T-cell (primary cell): ENCODE measurements at regions not wholly inside any gene's neighbourhood (a gene's known extent, or its start where the extent isn't known, plus 50 kb on each side); places are given as distances from the start of the nearest gene placed in this dataset.

ENCODE experiments used
- ATAC-seq, 4 experiments: fragments of 200-7000 bp in 3 of 4; fragments of 150-1000 bp in 1 of 4; cut with Tn5 transposase; replicated peaks in 1 of 4; 1 replicate in 3 of 4; 2 replicates in 1 of 4; pipeline ENCODE4 v1.10.0; 2021; ENCODE audit warnings: moderate library complexity in 3 of 4, mild to moderate bottlenecking in 2 of 4, moderate number of reproducible peaks in 1 of 4
- CTCF ChIA-PET, 2 donors: fragments of 300-600 bp; sonication (Branson Sonifier 250); formaldehyde crosslinking; loops; one replicate each; lab custom pipeline; 2022; ENCODE audit warnings: antibody characterized with exemption in 2 of 2; lab: Charles Lee
- POLR2A ChIA-PET, 2 donors: fragments of 300-600 bp; sonication (Branson Sonifier 250); formaldehyde crosslinking; loops; one replicate each; lab custom pipeline; 2022; ENCODE audit warnings: antibody characterized with exemption in 2 of 2; lab: Charles Lee
- DNase-seq, 35 experiments: peaks; one replicate each; pipeline versions ENCODE4 v3.0.0 to v3.0.0-alpha.2; 2013 to 2023
- H3K27ac ChIP-seq: one replicate; pipeline ENCODE4 v1.5.1; 2013; ENCODE audit warnings: low read length
- H3K27me3 ChIP-seq, 2 experiments: replicated peaks in 1 of 2; 1 replicate in 1 of 2; 2 replicates in 1 of 2; pipeline versions ENCODE4 v1.6.1 to v1.7.0; 2013; ENCODE audit warnings: low read length in 1 of 2, mixed read lengths in 1 of 2; ENCODE audit not compliant: control insufficient read depth in 2 of 2, insufficient read depth in 2 of 2; ENCODE audit errors: extremely low read depth in 1 of 2
- H3K36me3 ChIP-seq, 2 donors: 1 replicate in 1 of 2; 2 replicates in 1 of 2; pipeline versions ENCODE4 v1.6.1 to v1.7.0; 2013; ENCODE audit warnings: low read length in 1 of 2; ENCODE audit not compliant: control insufficient read depth in 2 of 2, insufficient read depth in 1 of 2; ENCODE audit errors: extremely low read depth in 1 of 2
- H3K4me1 ChIP-seq, 2 experiments: 1 replicate in 1 of 2; 2 replicates in 1 of 2; pipeline versions ENCODE4 v1.6.1 to v1.7.0; 2013; ENCODE audit warnings: low read length in 2 of 2, mixed read lengths in 1 of 2; ENCODE audit not compliant: insufficient read depth in 2 of 2, control insufficient read depth in 1 of 2; ENCODE audit errors: extremely low read depth in 1 of 2
- H3K4me3 ChIP-seq, 2 donors: 1 replicate in 1 of 2; 2 replicates in 1 of 2; pipeline versions ENCODE4 v1.5.1 to v1.7.0; 2013; ENCODE audit warnings: mild to moderate bottlenecking in 2 of 2, low read length in 1 of 2, moderate library complexity in 1 of 2; ENCODE audit not compliant: control insufficient read depth in 1 of 2; ENCODE audit errors: extremely low read depth in 1 of 2
- H3K9me3 ChIP-seq: 2 replicates; pipeline ENCODE4 v1.7.0; 2013
- H3K27ac Mint-ChIP-seq, 2 donors: one replicate each; pipeline ENCODE4 v1.8.0; 2020 to 2021; ENCODE audit warnings: mild to moderate bottlenecking in 2 of 2, mixed read lengths in 2 of 2
- H3K27me3 Mint-ChIP-seq, 2 donors: one replicate each; pipeline ENCODE4 v1.8.0; 2021 to 2022; ENCODE audit warnings: mixed read lengths in 2 of 2
- H3K36me3 Mint-ChIP-seq: one replicate; pipeline ENCODE4 v1.8.0; 2021; ENCODE audit warnings: mixed read lengths
- H3K4me1 Mint-ChIP-seq, 3 donors: one replicate each; pipeline ENCODE4 v1.8.0; 2020 to 2022; ENCODE audit warnings: mixed read lengths in 3 of 3, mild to moderate bottlenecking in 1 of 3
- H3K4me3 Mint-ChIP-seq, 3 donors: one replicate each; pipeline ENCODE4 v1.8.0; 2020 to 2022; ENCODE audit warnings: mild to moderate bottlenecking in 3 of 3, mixed read lengths in 3 of 3, moderate library complexity in 3 of 3
- H3K9me3 Mint-ChIP-seq, 3 donors: one replicate each; pipeline ENCODE4 v1.8.0; 2020 to 2022; ENCODE audit warnings: mixed read lengths in 3 of 3
- WGBS: methylation state at CpG from one replicate; pipeline ENCODE4 v1.1.5; 2013; ENCODE audit warnings: missing lambda C conversion rate; ENCODE audit not compliant: insufficient coverage; 5-methylcytosine and 5-hydroxymethylcytosine counted together

DNA sequence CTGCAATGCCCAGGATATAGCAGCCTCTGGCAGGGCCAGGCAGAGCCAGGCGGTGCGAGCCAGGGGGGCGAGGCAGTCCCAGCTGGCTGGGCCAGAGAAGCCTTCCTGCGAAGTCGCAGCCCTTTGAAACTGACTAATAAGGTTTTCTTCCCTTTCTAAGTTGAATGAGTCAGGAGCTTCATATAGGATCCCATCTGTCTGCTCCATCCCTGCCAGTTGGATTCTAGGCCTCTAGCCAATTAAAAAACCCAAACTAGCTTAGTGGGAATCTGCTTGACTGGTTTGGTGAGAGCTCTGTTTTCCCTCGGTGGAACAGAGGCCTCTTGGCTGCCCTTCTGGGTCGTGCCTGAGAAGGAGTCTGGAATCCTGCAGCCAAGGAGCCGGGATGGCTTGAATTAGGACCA lies 70.1 kb upstream of the RAPGEF1 start:
- 85% methylated on average over 7 of the region's 8 CpGs for WGBS

DNA sequence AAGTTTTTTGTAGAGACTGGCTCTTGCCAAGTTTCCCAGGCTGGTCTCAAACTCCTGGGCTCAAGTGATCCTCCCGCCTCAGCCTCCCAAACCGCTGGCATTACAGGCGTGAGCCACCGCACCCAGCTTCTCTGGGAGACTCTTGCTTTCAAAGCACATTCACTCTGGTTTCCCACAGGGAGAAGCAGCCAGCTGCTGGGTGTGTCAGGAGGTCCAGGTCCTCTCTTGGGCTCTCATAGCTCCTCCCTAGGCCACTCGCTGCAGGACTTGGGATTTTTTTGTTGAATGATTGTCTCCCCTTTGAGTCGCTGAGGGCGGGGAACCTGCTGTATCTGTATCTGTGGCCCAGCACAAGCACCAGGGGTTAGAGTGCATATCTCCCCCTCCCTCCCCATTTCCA lies 68.4 kb upstream of the RAPGEF1 start:
- ChIA-PET POLR2A (no interaction called here), CTCF (no interaction called here)
- no peaks in the 10 kb centered on the region for H3K4me1 ChIP-seq
- Mint-ChIP-seq H3K4me3 (no peak overlapping the region), H3K27ac (no peak overlapping the region), H3K4me1 (no peaks in the 10 kb centered on the region), H3K36me3 (no peaks in the 10 kb centered on the region), H3K27me3 (peaks cover 40 to 62% of the 10 kb centered on the region in 2 donors), H3K9me3 (no peaks in the 10 kb centered on the region)
- ATAC-seq, result no peak
- no peak overlapping the region for H3K27ac ChIP-seq
- H3K27me3 ChIP-seq, result peaks cover 5 to 70% of the 10 kb centered on the region in 2 experiments
- no peak overlapping the region for H3K4me3 ChIP-seq
- no peaks in the 10 kb centered on the region for H3K9me3 ChIP-seq
- WGBS, result 82% methylated on average over 2 of the region's 7 CpGs
- DNase-seq, result no peak
- no peaks in the 10 kb centered on the region for H3K36me3 ChIP-seq

More for the DNA sequence above, 70.1 kb upstream of the RAPGEF1 start:
- Histone ChIP-seq H3K4me1 (no peaks in the 10 kb centered on the region), H3K9me3 (no peaks in the 10 kb centered on the region), H3K27me3 (peaks cover 5 to 78% of the 10 kb centered on the region in 2 experiments), H3K36me3 (no peaks in the 10 kb centered on the region), H3K27ac (no peak overlapping the region), H3K4me3 (no peak overlapping the region)
- no peak for DNase-seq
- CTCF ChIA-PET, result interaction anchor here in 1 of 2 donors (0.5 kb wide), 1 partner anchor 940 kb away, joined by 3 read pairs; no protein-coding TSS in a partner anchor
- no peaks in the 10 kb centered on the region for H3K9me3 Mint-ChIP-seq
- no peak for ATAC-seq
- H3K27me3 Mint-ChIP-seq, result peaks cover 41 to 54% of the 10 kb centered on the region in 2 donors
- H3K4me3 Mint-ChIP-seq, result no peak overlapping the region
- no peaks in the 10 kb centered on the region for H3K36me3 Mint-ChIP-seq
- no peak overlapping the region for H3K27ac Mint-ChIP-seq
- POLR2A ChIA-PET, result no interaction called here
- no peaks in the 10 kb centered on the region for H3K4me1 Mint-ChIP-seq

DNA sequence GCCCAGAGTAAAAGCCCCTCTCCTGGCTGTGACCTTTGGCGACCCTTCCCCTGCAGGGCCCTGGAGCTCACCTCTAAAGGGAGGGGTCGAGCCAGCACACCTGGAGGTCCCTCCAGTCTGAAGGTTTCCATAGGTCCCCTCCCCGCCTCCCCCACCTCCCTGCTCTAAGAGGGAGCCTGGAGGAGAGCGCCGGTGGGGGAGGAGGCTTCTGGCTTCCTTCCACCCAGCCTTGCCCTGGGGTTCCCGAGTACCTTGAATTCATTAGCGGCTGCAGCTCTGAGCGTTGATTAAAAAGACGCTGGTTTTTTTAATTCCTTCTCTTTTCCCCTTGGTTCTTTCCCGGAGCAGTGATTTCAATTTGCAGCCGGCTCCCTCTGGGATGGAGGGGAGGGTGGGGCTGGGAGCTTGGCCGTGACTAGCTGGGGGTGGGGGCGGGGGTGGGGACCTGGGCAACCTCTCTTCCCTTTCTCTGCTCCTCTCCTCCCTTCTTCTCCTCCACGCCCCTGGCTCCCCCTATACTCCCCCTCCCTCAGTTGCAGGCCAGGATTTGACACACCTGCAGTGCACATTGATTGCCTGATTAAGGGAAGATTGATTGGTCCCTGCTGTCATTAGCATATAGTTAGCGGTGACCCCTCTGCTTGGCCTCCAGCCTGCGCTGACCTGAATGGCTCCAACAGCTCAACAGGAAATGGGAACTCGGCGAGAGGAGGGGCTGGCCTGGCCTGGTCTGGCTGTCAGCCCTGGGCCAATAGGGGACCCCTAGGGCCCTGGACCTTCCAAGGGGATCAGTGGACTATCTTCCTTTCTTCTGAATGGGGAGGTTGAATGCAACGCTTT lies 67.5 kb upstream of the RAPGEF1 start:
- WGBS, result 2% methylated on average over 4 of the region's 19 CpGs
- H3K9me3 Mint-ChIP-seq, result no peaks in the 10 kb centered on the region
- H3K27me3 Mint-ChIP-seq, result peaks cover 39 to 55% of the 10 kb centered on the region in 2 donors
- Histone ChIP-seq H3K27ac (no peak overlapping the region), H3K4me3 (no peak overlapping the region), H3K36me3 (no peaks in the 10 kb centered on the region), H3K9me3 (no peaks in the 10 kb centered on the region), H3K27me3 (peaks cover 5 to 63% of the 10 kb centered on the region in 2 experiments), H3K4me1 (no peaks in the 10 kb centered on the region)
- H3K36me3 Mint-ChIP-seq, result no peaks in the 10 kb centered on the region
- no peak overlapping the region for H3K4me3 Mint-ChIP-seq
- no peak overlapping the region for H3K27ac Mint-ChIP-seq
- ChIA-PET POLR2A (interaction anchor here in 1 of 2 donors (0.6 kb wide), 2 partner anchors 22 to 517 kb away, joined by 3 to 16 read pairs; no protein-coding TSS in a partner anchor), CTCF (no interaction called here)
- ATAC-seq, result no peak
- DNase-seq, result no peak
- no peaks in the 10 kb centered on the region for H3K4me1 Mint-ChIP-seq

DNA sequence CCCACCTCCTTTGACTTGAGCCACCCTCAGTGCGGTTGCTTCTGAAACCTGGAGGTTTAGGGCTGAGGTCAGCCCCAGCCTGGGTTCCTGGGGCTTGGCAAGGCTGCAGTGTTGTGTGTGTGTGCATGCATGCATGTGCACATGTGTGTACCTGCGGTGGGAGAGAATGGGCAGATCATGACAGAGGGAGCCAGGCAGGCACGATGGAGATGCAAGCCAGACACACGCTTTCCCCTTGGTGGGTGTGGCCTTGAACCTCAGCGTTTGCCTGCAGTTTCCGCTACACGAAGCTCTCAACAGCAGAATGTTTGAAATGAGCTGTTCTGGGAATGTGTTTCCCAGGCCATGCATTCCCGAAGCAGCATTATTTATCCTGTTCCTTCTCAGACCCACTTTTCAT lies 65.9 kb upstream of the RAPGEF1 start:
- Mint-ChIP-seq H3K27me3 (peaks cover 38 to 57% of the 10 kb centered on the region in 2 donors), H3K4me1 (no peaks in the 10 kb centered on the region), H3K9me3 (no peaks in the 10 kb centered on the region), H3K27ac (no peak overlapping the region), H3K4me3 (no peak overlapping the region), H3K36me3 (no peaks in the 10 kb centered on the region)
- 61% methylated on average over 4 of the region's 8 CpGs for WGBS
- CTCF ChIA-PET, result no interaction called here
- DNase-seq (no peak), ATAC-seq (no peak)
- H3K9me3 ChIP-seq, result no peaks in the 10 kb centered on the region
- no peaks in the 10 kb centered on the region for H3K4me1 ChIP-seq
- POLR2A ChIA-PET, result no interaction called here
- H3K27me3 ChIP-seq, result peaks cover 5 to 57% of the 10 kb centered on the region in 2 experiments
- H3K4me3 ChIP-seq, result no peak overlapping the region
- H3K27ac ChIP-seq, result no peak overlapping the region
- H3K36me3 ChIP-seq, result no peaks in the 10 kb centered on the region

DNA sequence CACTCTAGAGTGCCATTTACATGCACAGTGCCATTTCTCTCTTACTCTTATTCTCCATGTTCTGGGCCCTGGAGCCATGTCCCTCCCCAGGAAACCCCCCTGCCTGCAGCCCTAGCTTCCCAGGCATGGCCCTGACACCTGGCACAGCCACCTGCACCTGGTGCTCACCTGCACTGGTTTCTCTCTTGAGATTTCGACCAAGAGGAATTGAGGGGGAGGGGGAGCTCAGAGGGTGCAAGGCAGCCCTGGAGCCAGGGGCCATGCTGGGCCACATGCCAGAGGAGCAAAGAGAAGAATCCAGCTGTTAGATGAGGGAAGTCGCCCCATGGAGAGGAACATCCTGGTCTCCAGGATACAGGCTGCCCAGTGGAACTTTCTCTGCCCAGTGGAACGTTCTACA lies 65.0 kb upstream of the RAPGEF1 start:
- no peaks in the 10 kb centered on the region for H3K36me3 ChIP-seq
- DNase-seq (no peak), ATAC-seq (no peak)
- H3K4me1 ChIP-seq, result no peaks in the 10 kb centered on the region
- H3K27me3 Mint-ChIP-seq, result peaks cover 45 to 63% of the 10 kb centered on the region in 2 donors
- peaks cover 0 to 5% (median 5%) of the 10 kb centered on the region in 3 donors for H3K9me3 Mint-ChIP-seq
- peaks cover 5 to 55% of the 10 kb centered on the region in 2 experiments for H3K27me3 ChIP-seq
- ChIA-PET CTCF (no interaction called here), POLR2A (no interaction called here)
- H3K27ac Mint-ChIP-seq, result no peak overlapping the region
- no peak overlapping the region for H3K4me3 Mint-ChIP-seq
- WGBS, result 51% methylated on average over 3 of the region's 3 CpGs
- H3K4me1 Mint-ChIP-seq, result no peaks in the 10 kb centered on the region
- no peaks in the 10 kb centered on the region for H3K36me3 Mint-ChIP-seq
- H3K9me3 ChIP-seq, result no peaks in the 10 kb centered on the region
- H3K27ac ChIP-seq, result no peak overlapping the region
- no peak overlapping the region for H3K4me3 ChIP-seq

DNA sequence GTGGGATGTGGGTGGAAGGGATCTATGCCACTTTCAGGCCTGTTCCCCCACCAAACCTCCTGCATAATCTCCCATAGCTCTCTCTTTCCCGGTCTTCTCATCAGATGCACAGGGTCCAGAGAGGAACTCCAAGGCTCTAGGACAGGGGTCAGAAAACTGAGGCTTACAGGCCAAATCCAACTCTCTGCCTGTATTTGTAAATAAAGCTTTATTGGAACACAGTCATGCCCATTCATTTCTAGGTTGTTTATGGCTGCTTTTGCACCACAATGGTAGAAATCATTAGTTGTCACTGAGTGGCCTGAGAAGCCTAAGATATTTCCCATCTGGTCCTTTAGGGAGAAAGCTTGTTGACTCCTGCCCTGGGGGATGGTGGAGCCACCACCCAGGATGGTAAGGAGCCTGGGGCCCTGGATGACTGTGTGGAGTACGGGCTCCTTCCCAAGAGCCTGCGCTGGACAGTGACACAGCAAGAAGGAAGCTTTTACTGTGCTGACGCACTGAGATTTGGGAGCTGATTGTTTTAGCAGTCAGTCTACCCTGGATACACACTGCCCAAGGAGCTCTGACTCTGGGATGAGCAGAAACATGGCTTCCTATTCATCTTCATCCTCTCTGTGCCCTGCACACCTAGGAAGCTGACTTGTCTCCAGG lies 64.0 kb upstream of the RAPGEF1 start:
- Mint-ChIP-seq H3K4me3 (no peak overlapping the region), H3K9me3 (peaks cover 0 to 5% (median 5%) of the 10 kb centered on the region in 3 donors), H3K27ac (no peak overlapping the region), H3K4me1 (no peaks in the 10 kb centered on the region), H3K27me3 (peaks cover 41 to 61% of the 10 kb centered on the region in 2 donors), H3K36me3 (no peaks in the 10 kb centered on the region)
- ATAC-seq, result no peak
- Histone ChIP-seq H3K4me3 (no peak overlapping the region), H3K36me3 (no peaks in the 10 kb centered on the region), H3K27me3 (peaks cover 3 to 50% of the 10 kb centered on the region in 2 experiments), H3K27ac (no peak overlapping the region), H3K9me3 (no peaks in the 10 kb centered on the region), H3K4me1 (no peaks in the 10 kb centered on the region)
- ChIA-PET POLR2A (interaction anchor here in 1 of 2 donors (0.6 kb wide), 1 partner anchor 718 kb away, joined by 3 read pairs; no protein-coding TSS in a partner anchor), CTCF (no interaction called here)
- WGBS, result 68% methylated on average over 3 of the region's 4 CpGs
- no peak for DNase-seq
